NCI-H2171 treated with DMSO at 0.1 percent for 48 hours (cell line): ENCODE measurements at regions not wholly inside any gene's neighbourhood (a gene's known extent, or its start where the extent isn't known, plus 50 kb on each side); places are given as distances from the start of the nearest gene placed in this dataset.
"Not testable (repeated sequence)": the region's sequence is repeated elsewhere in the genome, so short reads cannot be mapped to it uniquely, and the experiment has no call there.

ENCODE experiments used
- DNase-seq: peaks from one replicate; lab custom pipeline; 2025; lab: John Stamatoyannopoulos, UW

GRCh38 chr20:24836661-24837299, 112.3 kb upstream of the CST7 start:
- no peak for DNase-seq

DNA sequence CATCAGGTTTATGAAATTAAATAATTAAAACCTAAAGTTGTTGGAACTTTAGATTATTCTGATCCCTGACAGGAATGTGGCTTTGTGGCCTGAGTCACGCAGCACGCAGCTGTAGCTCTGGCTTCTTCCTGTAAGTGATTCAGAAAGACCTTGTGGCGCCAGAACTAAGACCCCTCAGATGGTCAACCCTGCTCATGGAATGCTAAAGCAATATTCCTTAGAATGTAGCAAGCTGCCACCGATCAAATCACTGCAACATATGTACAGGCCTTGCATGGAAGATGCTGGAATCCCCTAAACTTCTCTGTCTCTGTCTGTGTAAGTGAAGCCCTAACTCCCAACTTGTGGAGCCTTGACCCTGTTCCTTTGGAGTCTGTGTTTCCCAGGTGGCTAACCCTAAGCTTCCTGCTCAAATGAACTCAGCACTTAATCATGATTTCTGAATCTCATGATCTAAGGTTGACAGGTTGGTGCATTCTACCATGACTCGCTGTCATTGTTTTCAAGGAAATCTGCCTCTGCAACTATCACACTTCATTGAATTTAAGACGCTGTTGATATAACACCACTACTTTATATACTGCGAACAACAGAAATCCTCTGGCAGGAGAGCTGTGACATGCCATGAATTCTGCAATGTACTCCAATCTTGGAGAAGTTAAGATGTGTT, 111.2 kb upstream of the CST7 start:
- DNase-seq = no peak

DNA sequence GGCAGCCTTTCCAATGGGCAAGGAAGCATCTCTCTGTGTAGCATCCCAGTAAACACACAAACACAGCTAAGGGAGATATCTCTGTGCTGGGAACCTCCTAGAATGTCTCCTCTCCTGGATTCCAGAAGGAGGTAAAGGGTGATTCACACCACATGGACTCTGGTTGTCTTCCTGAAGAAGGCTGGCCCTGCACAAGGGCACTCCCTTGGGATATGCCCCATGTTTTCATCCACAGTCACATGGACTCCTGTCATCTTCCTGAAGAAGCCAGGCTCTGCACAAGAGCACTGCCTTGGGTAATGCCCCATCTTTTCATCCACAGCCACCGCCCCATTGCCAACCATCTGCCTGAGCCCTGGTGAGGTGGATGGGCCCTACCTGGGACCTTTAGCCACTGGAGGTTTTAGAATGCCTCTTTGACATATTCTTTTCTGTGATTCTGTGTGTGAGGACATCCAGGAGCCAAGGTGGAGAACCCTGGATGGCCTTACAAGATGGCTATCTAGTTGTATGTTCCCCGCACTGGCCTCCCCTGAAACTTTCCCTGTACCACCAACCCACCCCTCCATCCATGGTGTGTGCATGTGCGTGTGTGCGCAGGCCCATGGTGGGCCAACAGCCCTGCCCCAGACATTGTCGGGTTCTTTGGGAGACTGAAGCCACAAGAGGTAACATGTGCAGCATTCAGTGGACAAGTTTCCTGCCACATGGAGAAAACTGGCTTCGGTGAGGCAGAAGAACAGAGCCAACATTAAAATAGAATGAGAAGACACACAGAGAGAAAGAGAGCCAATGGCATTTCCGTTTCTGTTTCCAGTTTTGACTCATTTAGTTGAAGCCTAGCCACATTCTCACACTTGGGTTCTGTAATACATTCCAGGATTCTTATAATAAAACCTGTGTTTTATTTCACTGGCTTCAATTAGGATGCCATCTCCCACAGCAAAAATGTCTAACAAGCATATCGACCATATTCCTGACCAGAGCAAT, 110.2 kb upstream of the CST7 start:
- DNase-seq = no peak

- DNase-seq = no peak
These were observed 108.9 kb upstream of the CST7 start for GRCh38 chr20:24840121-24840713.

DNA sequence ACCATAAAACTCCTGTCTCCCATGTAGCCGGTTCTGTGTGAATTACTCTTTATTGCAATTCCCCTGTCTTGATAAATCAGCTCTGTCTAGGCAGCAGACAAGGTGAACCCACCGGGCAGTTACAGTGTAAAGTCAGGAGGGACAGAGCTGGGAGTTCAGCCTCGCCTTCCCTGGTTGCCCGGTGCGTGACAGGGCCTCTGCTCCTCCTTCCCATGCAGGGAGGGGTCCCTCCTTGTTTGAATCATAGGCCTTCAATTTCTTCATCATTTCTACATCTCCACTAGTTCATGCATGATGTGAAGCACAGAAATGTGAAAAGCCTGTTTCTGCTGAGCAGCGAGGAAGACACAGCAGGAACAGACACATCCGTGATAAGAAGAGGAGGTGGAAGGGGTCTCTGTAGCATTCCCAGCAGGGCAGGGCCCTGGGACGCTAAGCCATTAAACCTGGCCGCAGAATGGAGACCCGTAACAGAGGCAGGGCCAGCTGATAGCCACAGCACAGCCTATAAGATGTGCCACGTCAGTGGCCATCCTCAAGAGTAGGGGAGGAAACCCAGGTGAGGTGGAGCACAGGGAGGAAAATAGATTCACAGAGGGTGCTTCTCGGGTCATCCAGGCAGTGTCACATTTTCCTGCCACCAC, 106.7 kb upstream of the CST7 start:
- DNase-seq = no peak

- no peak for DNase-seq
These were observed 106.0 kb upstream of the CST7 start for GRCh38 chr20:24842918-24843715.

DNA sequence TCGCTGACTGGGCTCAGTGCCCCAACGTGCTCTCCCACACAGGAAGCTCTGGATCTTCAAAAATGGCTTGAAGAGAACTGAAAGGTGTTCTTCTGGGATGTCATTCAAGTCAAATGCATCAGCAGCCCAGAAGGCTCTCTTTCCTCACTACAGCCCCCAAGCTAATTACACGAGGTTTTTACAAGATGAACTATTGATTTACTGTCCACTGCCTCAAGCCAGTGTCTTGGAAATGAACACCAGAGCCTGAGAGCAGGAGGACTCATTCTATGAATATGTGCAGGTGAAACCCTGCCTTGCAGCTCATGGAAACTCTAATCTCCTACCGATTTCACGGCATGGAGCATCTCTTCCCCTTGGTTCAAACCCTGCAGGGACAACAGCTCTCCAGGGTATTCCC, 98.9 kb upstream of the CST7 start:
- DNase-seq = no peak

- DNase-seq = no peak
These were observed 97.6 kb upstream of the CST7 start for GRCh38 chr20:24851346-24852019.

- no peak for DNase-seq
These were observed 95.2 kb upstream of the CST7 start for GRCh38 chr20:24853916-24854315.

- no peak for DNase-seq
These were observed 93.2 kb upstream of the CST7 start for GRCh38 chr20:24855848-24856247.

DNA sequence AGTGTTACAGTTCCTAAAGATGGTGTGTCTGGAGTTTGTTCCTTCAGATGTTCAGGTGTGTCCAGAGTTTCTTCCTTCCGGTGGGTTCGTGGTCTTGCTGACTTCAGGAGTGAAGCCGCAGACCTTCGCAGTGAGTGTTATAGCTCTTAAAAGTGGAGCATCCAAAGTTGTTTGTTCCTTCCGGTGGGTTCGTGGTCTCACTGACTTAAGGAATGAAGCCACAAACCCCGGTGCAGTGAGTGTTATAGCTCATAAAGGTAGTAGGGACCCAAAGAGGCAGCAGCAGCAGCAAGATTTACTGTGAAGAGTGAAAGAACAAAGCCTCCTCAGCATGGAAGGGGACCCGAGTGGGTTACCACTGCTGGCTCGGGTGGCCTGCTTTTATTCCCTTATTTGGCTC, 90.6 kb upstream of the CST7 start:
- DNase-seq = not testable (repeated sequence)

- DNase-seq = no peak
These were observed 89.5 kb upstream of the CST7 start for GRCh38 chr20:24859539-24859938.

DNA sequence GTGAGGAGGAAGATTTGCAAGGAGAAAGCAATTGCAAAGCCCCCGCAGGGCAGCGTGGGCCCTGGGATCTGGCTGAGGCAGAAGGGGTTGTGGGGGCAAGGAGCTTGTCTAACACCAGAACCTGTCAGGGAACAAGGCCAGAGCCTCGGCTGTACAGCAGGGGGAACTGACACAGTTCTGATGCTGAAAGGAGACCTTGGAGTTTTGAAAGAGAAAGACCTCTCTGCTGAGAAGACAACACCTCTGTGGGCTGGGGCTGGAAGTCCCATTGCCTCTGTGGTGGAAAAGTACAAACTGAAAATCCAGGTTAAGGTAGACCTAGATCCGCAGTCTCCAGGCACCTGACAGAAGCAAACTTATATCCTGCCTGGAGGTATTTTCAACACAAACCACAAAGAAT, 86.9 kb upstream of the CST7 start:
- no peak for DNase-seq

- DNase-seq = no peak
These were observed 86.5 kb upstream of the CST7 start for GRCh38 chr20:24862606-24863005.

GRCh38 chr20:24863356-24863755, 85.7 kb upstream of the CST7 start:
- DNase-seq = no peak

GRCh38 chr20:24866008-24866407, 83.1 kb upstream of the CST7 start:
- no peak for DNase-seq

GRCh38 chr20:24866742-24867141, 82.3 kb upstream of the CST7 start:
- no peak for DNase-seq

DNA sequence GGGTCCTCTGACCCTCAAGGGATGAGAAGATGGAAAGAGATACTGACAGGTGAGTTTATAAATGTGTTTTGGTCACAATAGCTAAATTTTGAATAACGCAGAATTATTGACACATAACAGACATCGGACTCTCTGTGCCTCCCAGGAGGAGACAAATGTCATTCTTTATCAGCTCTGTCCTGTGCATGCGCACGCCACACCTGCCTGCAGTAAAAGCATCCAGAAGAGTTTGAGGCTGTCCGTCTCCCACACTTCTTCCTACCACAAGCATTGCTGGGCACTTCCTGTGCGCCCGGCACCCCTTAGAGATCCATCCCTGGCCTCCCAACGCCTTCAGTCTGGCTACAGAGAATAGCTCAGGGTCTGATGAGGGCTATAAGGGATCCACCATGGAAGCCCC, 81.5 kb upstream of the CST7 start:
- no peak for DNase-seq

GRCh38 chr20:24868396-24868927, 80.6 kb upstream of the CST7 start:
- DNase-seq = no peak

- no peak for DNase-seq
These were observed 80.1 kb upstream of the CST7 start for GRCh38 chr20:24868959-24869358.
